Spleen (tissue), 11 donors: ENCODE measurements at regions not wholly inside any gene's neighbourhood (a gene's known extent, or its start where the extent isn't known, plus 50 kb on each side); places are given as distances from the start of the nearest gene placed in this dataset.

Experiments
- DNase-seq: peaks from one replicate; pipeline ENCODE4 v3.0.0-alpha.2; 2020
- H3K27ac ChIP-seq, 8 donors: fragments of 200-600 bp; sonication (generic) in 7 of 8; 1 replicate in 4 of 8; 2 replicates in 4 of 8; pipeline versions ENCODE4 v1.5.0 to v1.8.0; 2016 to 2021; ENCODE audit warnings: inconsistent platforms in 4 of 8, mild to moderate bottlenecking in 4 of 8, moderate library complexity in 1 of 8
- H3K27me3 ChIP-seq, 7 donors: fragments of 200-600 bp; sonication (generic) in 6 of 7; replicated peaks in 1 of 7; 1 replicate in 4 of 7; 2 replicates in 3 of 7; pipeline versions ENCODE4 v1.5.0 to v1.8.0; 2016 to 2021; ENCODE audit warnings: inconsistent platforms in 3 of 7, mild to moderate bottlenecking in 1 of 7
- H3K36me3 ChIP-seq, 6 donors: fragments of 200-600 bp; sonication (generic) in 5 of 6; 1 replicate in 4 of 6; 2 replicates in 2 of 6; pipeline versions ENCODE4 v1.5.0 to v1.8.0; 2016 to 2021; ENCODE audit warnings: inconsistent platforms in 2 of 6
- H3K4me1 ChIP-seq, 6 donors: fragments of 200-600 bp; sonication (generic) in 5 of 6; 1 replicate in 3 of 6; 2 replicates in 3 of 6; pipeline versions ENCODE4 v1.5.0 to v1.8.0; 2016 to 2021; ENCODE audit warnings: inconsistent platforms in 3 of 6
- H3K4me3 ChIP-seq, 8 donors: fragments of 200-600 bp; sonication (generic) in 7 of 8; 1 replicate in 4 of 8; 2 replicates in 4 of 8; pipeline versions ENCODE4 v1.5.0 to v1.8.0; 2016 to 2021; ENCODE audit warnings: inconsistent platforms in 4 of 8, mild to moderate bottlenecking in 4 of 8, moderate library complexity in 2 of 8
- H3K9me3 ChIP-seq, 8 donors: fragments of 200-600 bp; sonication (generic) in 7 of 8; 1 replicate in 4 of 8; 2 replicates in 4 of 8; pipeline versions ENCODE4 v1.5.0 to v1.8.0; 2016 to 2021; ENCODE audit warnings: inconsistent platforms in 4 of 8
- POLR2A ChIP-seq, 3 donors: fragments of 450-650 bp; IDR thresholded peaks; one replicate each; pipeline ENCODE4 v1.5.1; 2017; ENCODE audit warnings: antibody characterized with exemption in 3 of 3, mild to moderate bottlenecking in 1 of 3
- POLR2AphosphoS5 ChIP-seq, 3 donors: sonication (generic); formaldehyde crosslinking; IDR thresholded peaks; one replicate each; pipeline ENCODE4 v1.5.1; 2017; ENCODE audit warnings: antibody characterized with exemption in 3 of 3
- WGBS, 5 donors: extraction: QIAGEN DNeasy Blood & Tissue Kit in 3 of 5; methylation state at CpG; one replicate each; pipeline versions ENCODE4 v1.1.5 to v1.1.7; 2013 to 2018; 5-methylcytosine and 5-hydroxymethylcytosine counted together
- intact Hi-C: fragments of 100-400 bp; cut with DNase I; formaldehyde crosslinking; loops from one replicate; pipeline ENCODE4 v1.15.0; 2023; ENCODE audit warnings: low total_unique reads
- TF ChIP-seq, protein P1 (sequence below), 11 experiments: fragments of 200-600 bp in 7 of 11; fragments of 450-650 bp in 4 of 11; sonication (generic) in 4 of 11; IDR thresholded peaks in 8 of 11; conservative IDR thresholded peaks in 3 of 11; 1 replicate in 7 of 11; 2 replicates in 4 of 11; pipeline versions ENCODE4 v1.4.0 to v1.8.0; 2016 to 2021; ENCODE audit warnings: antibody characterized with exemption in 11 of 11, inconsistent platforms in 4 of 11, mild to moderate bottlenecking in 1 of 11
- donor health status: healthy with polysubstance abuse.
- donor health status: DM: no; HTN: no; CAD: no; lungs with moderate emphysema.
- donor health status: DM: no; HTN: no; CAD: no.
- donor health status: Bipolar disorder and iron deficiency.
- donor health status: healthy.
- donor health status: DM: no; HTN: no; CAD: no.
- donor health status: DM: yes; HTN: yes; CAD: no.

GRCh38 chr9:115543511-115543910 lies 425.6 kb upstream of the TNC start:
- Histone ChIP-seq H3K27me3 (no peaks in the 10 kb centered on the region), H3K27ac (no peak overlapping the region), H3K4me1 (no peaks in the 10 kb centered on the region), H3K4me3 (no peak overlapping the region), H3K9me3 (no peaks in the 10 kb centered on the region), H3K36me3 (no peaks in the 10 kb centered on the region)
- 84 to 97% (median 88%) methylated on average over 1 of the region's 1 CpG for WGBS, 5 donors
- intact Hi-C loops, result no loop called here
- TF ChIP-seq, protein P1, sequence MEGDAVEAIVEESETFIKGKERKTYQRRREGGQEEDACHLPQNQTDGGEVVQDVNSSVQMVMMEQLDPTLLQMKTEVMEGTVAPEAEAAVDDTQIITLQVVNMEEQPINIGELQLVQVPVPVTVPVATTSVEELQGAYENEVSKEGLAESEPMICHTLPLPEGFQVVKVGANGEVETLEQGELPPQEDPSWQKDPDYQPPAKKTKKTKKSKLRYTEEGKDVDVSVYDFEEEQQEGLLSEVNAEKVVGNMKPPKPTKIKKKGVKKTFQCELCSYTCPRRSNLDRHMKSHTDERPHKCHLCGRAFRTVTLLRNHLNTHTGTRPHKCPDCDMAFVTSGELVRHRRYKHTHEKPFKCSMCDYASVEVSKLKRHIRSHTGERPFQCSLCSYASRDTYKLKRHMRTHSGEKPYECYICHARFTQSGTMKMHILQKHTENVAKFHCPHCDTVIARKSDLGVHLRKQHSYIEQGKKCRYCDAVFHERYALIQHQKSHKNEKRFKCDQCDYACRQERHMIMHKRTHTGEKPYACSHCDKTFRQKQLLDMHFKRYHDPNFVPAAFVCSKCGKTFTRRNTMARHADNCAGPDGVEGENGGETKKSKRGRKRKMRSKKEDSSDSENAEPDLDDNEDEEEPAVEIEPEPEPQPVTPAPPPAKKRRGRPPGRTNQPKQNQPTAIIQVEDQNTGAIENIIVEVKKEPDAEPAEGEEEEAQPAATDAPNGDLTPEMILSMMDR (IDR thresholded peaks at IDR 0.05 in 8 of 11, conservative IDR thresholded peaks at IDR 0.05 in 3 of 11), result no peak
- no peak for TF ChIP-seq POLR2A (IDR thresholded peaks at IDR 0.05)
- TF ChIP-seq POLR2AphosphoS5 (IDR thresholded peaks at IDR 0.05), result no peak
- DNase-seq, result no peak

- intact Hi-C loops, result no loop called here
- no peak overlapping the region for H3K4me3 ChIP-seq
- H3K27me3 ChIP-seq, result no peaks in the 10 kb centered on the region
- H3K36me3 ChIP-seq, result no peaks in the 10 kb centered on the region
- no peaks in the 10 kb centered on the region for H3K4me1 ChIP-seq
- WGBS, 5 donors, result 39 to 63% (median 48%) methylated on average over 2 of the region's 2 CpGs
- H3K9me3 ChIP-seq, result no peaks in the 10 kb centered on the region
- TF ChIP-seq POLR2A (IDR thresholded peaks at IDR 0.05) (no peak), POLR2AphosphoS5 (IDR thresholded peaks at IDR 0.05) (no peak)
- TF ChIP-seq, protein P1 (IDR thresholded peaks at IDR 0.05 in 8 of 11, conservative IDR thresholded peaks at IDR 0.05 in 3 of 11), result no peak
- no peak overlapping the region for H3K27ac ChIP-seq
- no peak for DNase-seq
Observed at GRCh38 chr9:115548609-115549260, 430.8 kb upstream of the TNC start.

GRCh38 chr9:115551396-115551795 lies 433.4 kb upstream of the TNC start:
- intact Hi-C loops, result no loop called here
- no peaks in the 10 kb centered on the region for H3K36me3 ChIP-seq
- 35 to 65% (median 49%) methylated on average over 2 of the region's 2 CpGs for WGBS, 5 donors
- no peak for DNase-seq
- no peak overlapping the region for H3K4me3 ChIP-seq
- no peak for TF ChIP-seq POLR2AphosphoS5 (IDR thresholded peaks at IDR 0.05)
- TF ChIP-seq, protein P1 (IDR thresholded peaks at IDR 0.05 in 8 of 11, conservative IDR thresholded peaks at IDR 0.05 in 3 of 11), result no peak
- TF ChIP-seq POLR2A (IDR thresholded peaks at IDR 0.05), result no peak
- no peaks in the 10 kb centered on the region for H3K4me1 ChIP-seq
- no peak overlapping the region for H3K27ac ChIP-seq
- H3K27me3 ChIP-seq, result no peaks in the 10 kb centered on the region
- peaks cover 0 to 18% (median 10%) of the 10 kb centered on the region in 8 donors for H3K9me3 ChIP-seq

DNA sequence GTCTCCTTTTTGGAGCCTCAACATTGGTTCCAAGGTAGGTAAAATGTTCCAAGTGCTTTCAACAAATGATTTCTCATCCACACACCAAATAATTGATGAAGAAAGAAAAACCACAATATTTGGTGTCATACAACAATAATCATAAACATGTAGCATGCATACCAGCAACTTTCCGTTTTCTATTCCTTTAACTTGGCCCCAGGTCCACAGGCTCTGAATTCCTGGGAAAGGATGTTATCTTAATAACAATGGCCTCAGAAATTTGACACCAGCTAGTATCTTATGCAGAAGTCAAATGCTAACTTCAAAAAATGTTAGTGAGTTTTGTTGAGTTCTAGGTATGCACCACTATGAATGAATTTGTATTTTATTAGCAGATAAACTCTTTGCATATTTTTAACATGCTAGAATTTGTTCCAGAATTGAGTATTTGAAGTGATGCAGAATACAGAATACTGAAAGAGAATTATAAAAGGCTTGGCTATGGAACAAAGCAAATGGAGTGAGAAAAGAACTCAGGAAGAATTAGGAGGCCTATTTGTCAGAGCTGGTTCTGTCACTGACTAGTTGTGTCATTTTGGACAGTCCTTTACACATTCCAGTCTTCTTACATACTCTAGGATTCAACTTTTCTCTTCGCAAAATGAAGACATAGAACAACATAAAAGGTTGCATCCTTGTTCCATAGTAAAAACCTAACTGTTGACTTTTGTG lies 435.3 kb upstream of the TNC start:
- no peaks in the 10 kb centered on the region for H3K4me1 ChIP-seq
- H3K27me3 ChIP-seq, result no peaks in the 10 kb centered on the region
- TF ChIP-seq, protein P1 (IDR thresholded peaks at IDR 0.05 in 8 of 11, conservative IDR thresholded peaks at IDR 0.05 in 3 of 11), result no peak
- no peak for TF ChIP-seq POLR2A (IDR thresholded peaks at IDR 0.05)
- no peak for TF ChIP-seq POLR2AphosphoS5 (IDR thresholded peaks at IDR 0.05)
- H3K27ac ChIP-seq, result no peak overlapping the region
- no peak for DNase-seq
- WGBS, 5 donors, result 81 to 91% (median 85%) methylated on average over 2 of the region's 2 CpGs
- no peaks in the 10 kb centered on the region for H3K36me3 ChIP-seq
- peaks cover 0 to 30% (median 20%) of the 10 kb centered on the region in 8 donors for H3K9me3 ChIP-seq
- H3K4me3 ChIP-seq, result no peak overlapping the region
- intact Hi-C loops, result no loop called here
